ENCODE measurements at regions not wholly inside any gene's neighbourhood (a gene's known extent, or its start where the extent isn't known, plus 50 kb on each side); places are given as distances from the start of the nearest gene placed in this dataset.

GRCh38 chr6:105804424-105804823 is 281.7 kb upstream of the PRDM1 start:
- TF ChIP-seq POU6F1 (CRISPR knock-in tag; IDR thresholded peaks at IDR 0.05; ENCODE audit: borderline replicate concordance, low read depth) (no peak), PATZ1 (CRISPR knock-in tag; IDR thresholded peaks at IDR 0.05; ENCODE audit: borderline replicate concordance) (no peak)

All from SK-N-SH treated with all-trans-retinoic acid at 6 μM for 48 hours (cell line).